ENCODE measurements at regions not wholly inside any gene's neighbourhood (a gene's known extent, or its start where the extent isn't known, plus 50 kb on each side); places are given as distances from the start of the nearest gene placed in this dataset.

GRCh38 chr13:75050419-75051046, 431.4 kb downstream of the TBC1D4 start:
- TF ChIP-seq POLR2AphosphoS5 (IDR thresholded peaks at IDR 0.05) (no peak), POLR2A (IDR thresholded peaks at IDR 0.05; ENCODE audit: low read depth) (no peak), CTCF (IDR thresholded peaks at IDR 0.05) (no peak)
